ENCODE measurements at regions not wholly inside any gene's neighbourhood (a gene's known extent, or its start where the extent isn't known, plus 50 kb on each side); places are given as distances from the start of the nearest gene placed in this dataset.
"Not testable (repeated sequence)": the region's sequence is repeated elsewhere in the genome, so short reads cannot be mapped to it uniquely, and the experiment has no call there.

- DNase-seq = peak in 1 of 2 experiments; percentile 71
Measured at GRCh38 chr7:104956753-104957450, 57.1 kb upstream of the KMT2E start.

GRCh38 chr7:104958371-104958865 lies 55.6 kb upstream of the KMT2E start:
- no peak for DNase-seq

GRCh38 chr7:104959483-104959882 lies 54.5 kb upstream of the KMT2E start:
- not testable (repeated sequence) for DNase-seq

- no peak for DNase-seq
Measured at GRCh38 chr7:104960741-104961448, 53.1 kb upstream of the KMT2E start.

GRCh38 chr7:104961821-104962220 lies 52.2 kb upstream of the KMT2E start:
- DNase-seq = no peak

- peak in 1 of 2 experiments; percentile 50 for DNase-seq
Measured at GRCh38 chr7:104962781-104963180, 51.2 kb upstream of the KMT2E start.

GRCh38 chr7:104963378-104963990 lies 50.5 kb upstream of the KMT2E start:
- DNase-seq = no peak

- DNase-seq = no peak
Measured at GRCh38 chr7:104963991-104964385, 50.0 kb upstream of the KMT2E start.

Data from activated T-cell treated with anti-CD3 and anti-CD28 coated beads, Interleukin-2, amount 50 U/mL, for 48 hours (primary cell).